ENCODE measurements at regions not wholly inside any gene's neighbourhood (a gene's known extent, or its start where the extent isn't known, plus 50 kb on each side); places are given as distances from the start of the nearest gene placed in this dataset.
"Not testable (repeated sequence)": the region's sequence is repeated elsewhere in the genome, so short reads cannot be mapped to it uniquely, and the experiment has no call there.

DNA sequence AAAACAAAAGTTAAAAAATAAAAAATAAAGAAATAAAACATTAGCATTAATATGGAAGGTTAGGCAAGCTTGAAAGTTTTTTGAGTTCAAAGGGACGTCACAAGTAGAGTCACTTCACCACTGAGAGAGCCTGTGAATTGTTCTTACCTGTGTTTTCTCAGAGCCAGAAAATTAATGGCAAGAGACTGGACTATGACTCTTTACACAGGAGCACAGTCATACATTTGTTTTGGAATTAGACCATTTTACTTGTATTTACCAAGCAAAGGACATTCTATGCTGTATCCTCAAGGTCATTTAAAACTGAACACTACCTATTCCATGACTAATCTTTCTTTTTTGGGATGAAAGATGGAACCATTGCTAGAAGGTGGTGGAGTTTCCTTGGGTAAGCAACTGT, 346.1 kb downstream of the FAM47B start:
- no peak for DNase-seq (ENCODE audit: low read depth)
- no peak overlapping the region for H3K4me3 ChIP-seq (ENCODE audit: low read depth, low read length)
- TF ChIP-seq, protein P1, sequence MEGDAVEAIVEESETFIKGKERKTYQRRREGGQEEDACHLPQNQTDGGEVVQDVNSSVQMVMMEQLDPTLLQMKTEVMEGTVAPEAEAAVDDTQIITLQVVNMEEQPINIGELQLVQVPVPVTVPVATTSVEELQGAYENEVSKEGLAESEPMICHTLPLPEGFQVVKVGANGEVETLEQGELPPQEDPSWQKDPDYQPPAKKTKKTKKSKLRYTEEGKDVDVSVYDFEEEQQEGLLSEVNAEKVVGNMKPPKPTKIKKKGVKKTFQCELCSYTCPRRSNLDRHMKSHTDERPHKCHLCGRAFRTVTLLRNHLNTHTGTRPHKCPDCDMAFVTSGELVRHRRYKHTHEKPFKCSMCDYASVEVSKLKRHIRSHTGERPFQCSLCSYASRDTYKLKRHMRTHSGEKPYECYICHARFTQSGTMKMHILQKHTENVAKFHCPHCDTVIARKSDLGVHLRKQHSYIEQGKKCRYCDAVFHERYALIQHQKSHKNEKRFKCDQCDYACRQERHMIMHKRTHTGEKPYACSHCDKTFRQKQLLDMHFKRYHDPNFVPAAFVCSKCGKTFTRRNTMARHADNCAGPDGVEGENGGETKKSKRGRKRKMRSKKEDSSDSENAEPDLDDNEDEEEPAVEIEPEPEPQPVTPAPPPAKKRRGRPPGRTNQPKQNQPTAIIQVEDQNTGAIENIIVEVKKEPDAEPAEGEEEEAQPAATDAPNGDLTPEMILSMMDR (IDR thresholded peaks at IDR 0.05; ENCODE audit: low read depth, low read length) = no peak
- TF ChIP-seq MYC (IDR thresholded peaks at IDR 0.05; ENCODE audit: low read depth, low read length) (no peak), POLR2A (IDR thresholded peaks at IDR 0.05; ENCODE audit: extremely low read depth, insufficient read length) (no peak)
- TF ChIP-seq, protein P2, sequence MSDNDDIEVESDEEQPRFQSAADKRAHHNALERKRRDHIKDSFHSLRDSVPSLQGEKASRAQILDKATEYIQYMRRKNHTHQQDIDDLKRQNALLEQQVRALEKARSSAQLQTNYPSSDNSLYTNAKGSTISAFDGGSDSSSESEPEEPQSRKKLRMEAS (IDR thresholded peaks at IDR 0.05; ENCODE audit: low read depth, low read length) = no peak

DNA sequence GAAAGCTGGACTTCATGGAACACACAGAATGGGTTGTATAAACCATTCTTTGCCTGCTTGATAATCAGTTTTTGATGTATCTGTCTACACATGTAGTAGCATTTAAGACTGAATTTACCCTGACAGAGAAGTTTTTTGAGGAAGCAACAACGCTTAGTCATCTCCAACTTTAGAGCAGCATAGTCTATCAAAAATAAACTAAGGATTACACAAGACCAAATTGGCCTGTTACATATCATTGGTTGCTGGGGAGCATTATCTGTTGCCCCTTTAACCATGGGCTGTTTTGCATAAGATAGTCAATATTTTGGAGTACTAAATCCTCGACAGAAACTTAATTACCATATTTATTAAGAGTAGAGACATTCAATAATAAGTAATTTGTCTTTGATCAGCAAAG, 347.4 kb downstream of the FAM47B start:
- DNase-seq (ENCODE audit: low read depth) = peak; percentile 2
- TF ChIP-seq, protein P1 (IDR thresholded peaks at IDR 0.05; ENCODE audit: low read depth, low read length) = no peak
- no peak for TF ChIP-seq MYC (IDR thresholded peaks at IDR 0.05; ENCODE audit: low read depth, low read length)
- TF ChIP-seq, protein P2 (IDR thresholded peaks at IDR 0.05; ENCODE audit: low read depth, low read length) = no peak
- TF ChIP-seq POLR2A (IDR thresholded peaks at IDR 0.05; ENCODE audit: extremely low read depth, insufficient read length) = no peak
- H3K4me3 ChIP-seq (ENCODE audit: low read depth, low read length) = no peak overlapping the region

DNA sequence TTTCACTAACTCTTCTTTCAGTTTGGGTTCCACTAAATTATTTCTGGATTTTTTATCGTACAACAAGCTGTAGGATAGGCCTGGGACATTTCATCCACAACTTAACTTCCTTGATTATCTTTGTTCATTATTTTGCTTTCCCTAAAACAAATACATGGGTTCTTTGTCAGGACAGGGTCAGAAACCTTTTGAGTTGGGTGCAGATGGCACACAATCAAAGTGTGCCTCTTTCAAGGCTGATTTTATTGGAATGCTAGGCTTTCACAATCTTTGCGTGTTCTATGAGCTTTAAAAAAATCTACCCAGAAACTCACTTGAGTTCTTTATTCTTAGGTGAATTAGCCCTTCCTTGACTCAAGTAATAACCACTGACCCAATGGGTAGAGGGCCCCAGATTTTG, 348.4 kb downstream of the FAM47B start:
- TF ChIP-seq, protein P1 (IDR thresholded peaks at IDR 0.05; ENCODE audit: low read depth, low read length) = no peak
- TF ChIP-seq, protein P2 (IDR thresholded peaks at IDR 0.05; ENCODE audit: low read depth, low read length) = no peak
- TF ChIP-seq MYC (IDR thresholded peaks at IDR 0.05; ENCODE audit: low read depth, low read length) = no peak
- TF ChIP-seq POLR2A (IDR thresholded peaks at IDR 0.05; ENCODE audit: extremely low read depth, insufficient read length) = no peak
- no peak overlapping the region for H3K4me3 ChIP-seq (ENCODE audit: low read depth, low read length)
- DNase-seq (ENCODE audit: low read depth) = no peak

DNA sequence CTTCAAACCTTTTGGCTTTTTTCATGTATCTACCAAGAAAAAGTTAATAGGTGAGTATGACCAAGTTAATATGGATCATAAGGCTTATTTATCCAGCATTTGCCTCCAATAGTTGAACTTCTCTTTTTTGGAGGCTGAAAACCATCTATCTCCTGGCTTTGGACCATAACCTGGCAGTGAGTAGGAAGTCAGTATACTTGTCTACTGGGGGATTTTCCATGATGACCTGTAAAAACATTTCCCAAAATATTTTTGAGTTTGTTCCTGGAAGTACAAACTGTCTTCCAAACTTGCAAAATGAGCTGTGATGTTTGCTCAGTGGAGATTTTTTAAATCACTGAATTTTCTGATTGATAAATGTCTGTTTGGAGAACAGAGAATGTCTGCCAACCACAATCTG, 349.9 kb downstream of the FAM47B start:
- DNase-seq (ENCODE audit: low read depth) = no peak
- no peak overlapping the region for H3K4me3 ChIP-seq (ENCODE audit: low read depth, low read length)
- TF ChIP-seq, protein P2 (IDR thresholded peaks at IDR 0.05; ENCODE audit: low read depth, low read length) = no peak
- TF ChIP-seq, protein P1 (IDR thresholded peaks at IDR 0.05; ENCODE audit: low read depth, low read length) = no peak
- no peak for TF ChIP-seq POLR2A (IDR thresholded peaks at IDR 0.05; ENCODE audit: extremely low read depth, insufficient read length)
- no peak for TF ChIP-seq MYC (IDR thresholded peaks at IDR 0.05; ENCODE audit: low read depth, low read length)

DNA sequence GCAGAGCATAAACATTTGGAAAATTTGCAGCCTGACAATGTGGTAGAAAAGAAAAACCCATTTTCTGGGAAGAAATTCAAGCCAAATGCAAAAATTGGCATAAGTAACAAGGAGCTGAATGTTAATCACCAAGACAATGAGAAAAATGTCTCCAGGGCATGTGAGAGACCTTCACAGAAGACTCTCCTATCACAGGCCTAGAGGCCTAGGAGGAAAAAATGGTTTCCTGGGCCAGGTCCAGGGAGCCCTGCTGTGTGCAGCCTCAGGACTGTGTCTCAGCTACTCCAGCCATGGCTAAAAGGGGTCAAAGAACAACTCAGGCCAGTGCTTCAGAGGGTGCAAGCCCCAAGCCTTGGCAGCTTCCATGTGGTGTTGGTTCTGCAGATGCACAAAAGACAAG, 362.4 kb downstream of the FAM47B start:
- DNase-seq (ENCODE audit: low read depth); H3K4me3 ChIP-seq (ENCODE audit: low read depth, low read length): not testable (repeated sequence)

DNA sequence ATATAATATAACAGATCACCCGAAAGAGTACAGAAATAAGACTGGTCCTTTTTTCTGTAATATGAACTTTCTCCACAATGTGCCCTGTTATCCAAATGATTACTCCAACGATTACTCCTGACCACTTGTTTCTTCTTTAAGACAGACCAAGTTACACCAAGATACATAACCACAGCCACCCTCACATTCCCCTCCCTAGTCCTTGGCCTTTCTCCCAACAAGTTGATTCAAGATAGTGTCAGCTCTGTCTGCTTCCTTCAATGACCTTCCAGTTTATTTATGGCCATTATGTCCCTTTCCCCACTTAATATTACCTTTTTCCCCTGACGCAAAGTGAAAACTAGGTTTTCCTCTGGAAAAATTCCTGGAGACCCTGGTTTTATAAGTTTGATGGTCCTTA, 397.2 kb downstream of the FAM47B start:
- H3K4me3 ChIP-seq (ENCODE audit: low read depth, low read length) = no peak overlapping the region
- no peak for DNase-seq (ENCODE audit: low read depth)
- TF ChIP-seq POLR2A (IDR thresholded peaks at IDR 0.05; ENCODE audit: extremely low read depth, insufficient read length) (no peak), MYC (IDR thresholded peaks at IDR 0.05; ENCODE audit: low read depth, low read length) (no peak)
- TF ChIP-seq, protein P1 (IDR thresholded peaks at IDR 0.05; ENCODE audit: low read depth, low read length) = no peak
- TF ChIP-seq, protein P2 (IDR thresholded peaks at IDR 0.05; ENCODE audit: low read depth, low read length) = no peak

All from NB4 (cell line).